ENCODE measurements at regions not wholly inside any gene's neighbourhood (a gene's known extent, or its start where the extent isn't known, plus 50 kb on each side); places are given as distances from the start of the nearest gene placed in this dataset.

DNA sequence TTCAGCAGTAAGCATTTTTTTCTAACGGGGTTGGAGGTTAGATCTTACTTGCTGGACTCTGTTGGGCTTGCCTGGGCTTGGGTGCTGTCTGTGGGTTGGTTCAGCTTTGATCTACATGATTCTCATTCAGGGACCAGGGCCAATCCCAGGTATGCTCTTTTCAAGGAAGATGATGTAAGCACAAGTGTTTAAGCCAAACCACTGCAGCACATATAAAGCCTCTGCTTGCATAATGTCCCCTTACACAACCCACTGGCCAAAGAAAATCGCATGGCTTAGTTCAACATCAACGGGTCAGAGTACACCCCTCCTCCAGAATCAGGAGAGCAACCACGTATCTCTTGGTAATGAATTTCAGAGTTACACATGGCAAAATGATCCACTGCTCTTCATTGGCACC, 83.9 kb downstream of the DNAJB9 start:
- Histone ChIP-seq H4K5ac (ENCODE audit: low read depth, low read length) (no peak overlapping the region), H3K9me1 (ENCODE audit: insufficient read depth, low read length) (no peaks in the 10 kb centered on the region), H3K23ac (ENCODE audit: low read depth, low read length) (no peak overlapping the region), H3K56ac (ENCODE audit: extremely low read depth, insufficient read depth, low read length) (no peak overlapping the region), H3K4me1 (ENCODE audit: control insufficient read depth, insufficient read depth, low read length) (no peaks in the 10 kb centered on the region), H3K27ac (ENCODE audit: insufficient read depth, low read length) (no peak overlapping the region), H3K27me3 (ENCODE audit: control insufficient read depth, insufficient read depth, low read length) (no peaks in the 10 kb centered on the region), H3K9ac (ENCODE audit: low read depth, low read length) (no peak overlapping the region), H2BK20ac (ENCODE audit: low read depth, low read length) (no peak overlapping the region), H2AK9ac (replicated peaks; ENCODE audit: low read depth, low read length, poor library complexity) (no peak overlapping the region), H4K8ac (ENCODE audit: low read depth in 2 of 2, low read length in 2 of 2) (no peak overlapping the region), H2AK5ac (ENCODE audit: low read depth, low read length) (no peak overlapping the region), H2BK15ac (ENCODE audit: low read depth, low read length) (no peak overlapping the region), H2BK5ac (ENCODE audit: low read depth, low read length, poor library complexity, severe bottlenecking) (no peak overlapping the region), H3K4ac (ENCODE audit: low read depth, low read length) (no peak overlapping the region), H3K18ac (ENCODE audit: low read depth, low read length) (no peak overlapping the region), H2BK120ac (ENCODE audit: low read depth, low read length) (no peak overlapping the region), H3K36me3 (ENCODE audit: control insufficient read depth, insufficient read depth, low read length) (no peaks in the 10 kb centered on the region), H3K79me1 (ENCODE audit: low read depth in 1 of 2, low read length in 2 of 2) (no peaks in the 10 kb centered on the region), H4K20me1 (ENCODE audit: insufficient read depth, low read length) (no peaks in the 10 kb centered on the region), H2AFZ (replicated peaks; ENCODE audit: low read length, poor library complexity) (no peak overlapping the region), H3K4me3 (ENCODE audit: insufficient read depth, low read depth, low read length) (no peak overlapping the region), H4K91ac (ENCODE audit: insufficient read depth, low read depth, low read length) (no peak overlapping the region), H3K9me3 (ENCODE audit: control insufficient read depth, insufficient read depth, low read length) (no peaks in the 10 kb centered on the region), H3K14ac (replicated peaks; ENCODE audit: low read depth, low read length) (no peak overlapping the region), H3K4me2 (ENCODE audit: low read depth, low read length) (no peak overlapping the region)
- intact Hi-C loops (cut with micrococcal nuclease), result no loop called here
- DNase-seq (no peak), ATAC-seq (ENCODE audit: low read depth) (no peak)
- WGBS, 2 experiments (ENCODE audit: extremely low coverage in 2 of 2, insufficient read length in 1 of 2), result 50% methylated on average over 1 of the region's 4 CpGs; no CpG with 5 or more reads in 1 of the 2 experiments
- ChIA-PET CTCF (no interaction called here), POLR2A (ENCODE audit: unreplicated experiment) (no interaction called here)
- BruUV-seq (replicated peaks), result no TSS peak
- in situ Hi-C loops (cut with MboI; ENCODE audit: low sequenced_read_pairs), result no loop called here
- dilution Hi-C loops (cut with HindIII; ENCODE audit: low sequenced_read_pairs, unreplicated experiment), result no loop called here
- no peak for TF ChIP-seq USF2 (IDR thresholded peaks at IDR 0.05; ENCODE audit: low read depth, low read length)
- no peak for TF ChIP-seq RFX5 (IDR thresholded peaks at IDR 0.05; ENCODE audit: low read depth, low read length)
- TF ChIP-seq RAD21 (IDR thresholded peaks at IDR 0.05; ENCODE audit: low read length), result no peak
- no peak for TF ChIP-seq POLR2A (IDR thresholded peaks at IDR 0.05; ENCODE audit: low read depth, low read length)
- TF ChIP-seq MAFK (IDR thresholded peaks at IDR 0.05; ENCODE audit: low read depth, low read length), result no peak
- TF ChIP-seq SMC3 (IDR thresholded peaks at IDR 0.05; ENCODE audit: low read depth, low read length), result no peak
- no peak for TF ChIP-seq CEBPB (IDR thresholded peaks at IDR 0.05; ENCODE audit: low read depth, low read length)
- TF ChIP-seq NFE2L2 (IDR thresholded peaks at IDR 0.05; ENCODE audit: low read depth, low read length), result no peak
- TF ChIP-seq FOS (IDR thresholded peaks at IDR 0.05; ENCODE audit: low read depth, low read length), result no peak
- TF ChIP-seq, protein P1, sequence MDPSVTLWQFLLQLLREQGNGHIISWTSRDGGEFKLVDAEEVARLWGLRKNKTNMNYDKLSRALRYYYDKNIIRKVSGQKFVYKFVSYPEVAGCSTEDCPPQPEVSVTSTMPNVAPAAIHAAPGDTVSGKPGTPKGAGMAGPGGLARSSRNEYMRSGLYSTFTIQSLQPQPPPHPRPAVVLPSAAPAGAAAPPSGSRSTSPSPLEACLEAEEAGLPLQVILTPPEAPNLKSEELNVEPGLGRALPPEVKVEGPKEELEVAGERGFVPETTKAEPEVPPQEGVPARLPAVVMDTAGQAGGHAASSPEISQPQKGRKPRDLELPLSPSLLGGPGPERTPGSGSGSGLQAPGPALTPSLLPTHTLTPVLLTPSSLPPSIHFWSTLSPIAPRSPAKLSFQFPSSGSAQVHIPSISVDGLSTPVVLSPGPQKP (IDR thresholded peaks at IDR 0.05; ENCODE audit: borderline replicate concordance, low read depth, low read length), result no peak
- no peak for TF ChIP-seq MAZ (IDR thresholded peaks at IDR 0.05; ENCODE audit: borderline replicate concordance, low read depth, low read length)
- TF ChIP-seq RCOR1 (IDR thresholded peaks at IDR 0.05; ENCODE audit: insufficient replicate concordance, low read length), result no peak
